ENCODE measurements at regions not wholly inside any gene's neighbourhood (a gene's known extent, or its start where the extent isn't known, plus 50 kb on each side); places are given as distances from the start of the nearest gene placed in this dataset.

- DNase-seq (ENCODE audit: low spot score): no peak
- H3K27ac ChIP-seq: no peak overlapping the region
- ChIA-PET POLR2A (ENCODE audit: low non-redundant PET) (no interaction called here), CTCF (no interaction called here)
- no peak for TF ChIP-seq CTCF (conservative IDR thresholded peaks at IDR 0.05; ENCODE audit: low read depth)
Observed at GRCh38 chr12:90304231-90304630, 595.6 kb upstream of the ATP2B1 start.

- no peak for DNase-seq (ENCODE audit: low spot score)
- POLR2A ChIA-PET (ENCODE audit: low non-redundant PET): no interaction called here
- no peak for TF ChIP-seq CTCF (conservative IDR thresholded peaks at IDR 0.05; ENCODE audit: low read depth)
- CTCF ChIA-PET: no interaction called here
- H3K27ac ChIP-seq: no peak overlapping the region
Observed at GRCh38 chr12:90303771-90304170, 595.1 kb upstream of the ATP2B1 start.

- DNase-seq (ENCODE audit: low spot score): no peak
- no peak for TF ChIP-seq CTCF (conservative IDR thresholded peaks at IDR 0.05; ENCODE audit: low read depth)
- ChIA-PET POLR2A (ENCODE audit: low non-redundant PET) (no interaction called here), CTCF (no interaction called here)
- no peak overlapping the region for H3K27ac ChIP-seq
Observed at GRCh38 chr12:90301561-90302133, 593.0 kb upstream of the ATP2B1 start.

GRCh38 chr12:90301095-90301494 is 592.5 kb upstream of the ATP2B1 start:
- H3K27ac ChIP-seq: no peak overlapping the region
- DNase-seq (ENCODE audit: low spot score): no peak
- no peak for TF ChIP-seq CTCF (conservative IDR thresholded peaks at IDR 0.05; ENCODE audit: low read depth)
- ChIA-PET CTCF (no interaction called here), POLR2A (ENCODE audit: low non-redundant PET) (no interaction called here)

GRCh38 chr12:90299666-90300065 is 591.0 kb upstream of the ATP2B1 start:
- no peak overlapping the region for H3K27ac ChIP-seq
- no peak for DNase-seq (ENCODE audit: low spot score)
- ChIA-PET CTCF (no interaction called here), POLR2A (ENCODE audit: low non-redundant PET) (no interaction called here)
- no peak for TF ChIP-seq CTCF (conservative IDR thresholded peaks at IDR 0.05; ENCODE audit: low read depth)

GRCh38 chr12:90299121-90299520 is 590.5 kb upstream of the ATP2B1 start:
- H3K27ac ChIP-seq: no peak overlapping the region
- no peak for DNase-seq (ENCODE audit: low spot score)
- no peak for TF ChIP-seq CTCF (conservative IDR thresholded peaks at IDR 0.05; ENCODE audit: low read depth)
- CTCF ChIA-PET: no interaction called here
- POLR2A ChIA-PET (ENCODE audit: low non-redundant PET): no interaction called here
